A549 (cell line): ENCODE measurements at regions not wholly inside any gene's neighbourhood (a gene's known extent, or its start where the extent isn't known, plus 50 kb on each side); places are given as distances from the start of the nearest gene placed in this dataset.

Experiments
- ATAC-seq, 2 experiments: fragments of 200-7000 bp in 1 of 2; fragments of >200 bp in 1 of 2; cut with Nextera tagmentation in 1 of 2; cut with Tn5 transposase in 1 of 2; 3 replicates each; pipeline versions ENCODE4 v1.8.0 to v1.9.1; 2018 to 2020; ENCODE audit warnings: mild to moderate bottlenecking in 1 of 2, moderate library complexity in 1 of 2
- CTCF ChIA-PET: fragments of 300-600 bp; sonication (Branson Sonifier 250); formaldehyde crosslinking; extraction: SDS; loops from one replicate; lab custom pipeline; 2021; ENCODE audit warnings: antibody characterized with exemption, inconsistent platforms; lab: Yijun Ruan, JAX
- POLR2A ChIA-PET: fragments of 350-600 bp; formaldehyde crosslinking; extraction: SDS; loops from one replicate; lab custom pipeline; 2021; ENCODE audit warnings: antibody characterized with exemption, inconsistent platforms; lab: Yijun Ruan, JAX
- DNase-seq, 2 experiments: peaks; one replicate each; pipeline versions ENCODE4 v3.0.0 to v3.0.0-alpha.2; 2011 to 2016; ENCODE audit warnings: low read depth in 1 of 2, low spot score in 1 of 2
- FAIRE-seq: peaks from 2 replicates; lab custom pipeline; 2011; peaks lifted over from hg19 to GRCh38; lab: Jason Lieb, UNC
- H3K27ac ChIP-seq, 2 experiments: fragments of >200 bp; sonication (Bioruptor Twin); formaldehyde crosslinking; 3 replicates each; pipeline ENCODE4 v1.5.1; 2016 to 2017
- H3K4me1 ChIP-seq: fragments of >200 bp; sonication (Bioruptor Twin); formaldehyde crosslinking; 3 replicates; pipeline ENCODE4 v1.6.1; 2016
- H3K4me2 ChIP-seq: fragments of >200 bp; sonication (Bioruptor Twin); formaldehyde crosslinking; 3 replicates; pipeline ENCODE4 v1.6.1; 2016
- H3K4me3 ChIP-seq: fragments of >200 bp; sonication (Bioruptor Twin); formaldehyde crosslinking; 3 replicates; pipeline ENCODE4 v1.5.1; 2016
- H3K9me3 ChIP-seq: fragments of >200 bp; sonication (Bioruptor Twin); formaldehyde crosslinking; 3 replicates; pipeline ENCODE4 v1.6.1; 2016
- CEBPB ChIP-seq, 2 experiments: fragments of >200 bp in 1 of 2; sonication (Bioruptor Twin) in 1 of 2; formaldehyde crosslinking in 1 of 2; IDR thresholded peaks; 2 replicates each; pipeline ENCODE4 v1.6.1; 2012 to 2016
- CTCF ChIP-seq: fragments of >200 bp; sonication (Bioruptor Twin); formaldehyde crosslinking; IDR thresholded peaks from 3 replicates; pipeline ENCODE4 v1.5.1; 2016
- EHMT2 ChIP-seq: fragments of 200-600 bp; sonication (generic); IDR thresholded peaks from 2 replicates; pipeline ENCODE4 v1.6.1; 2016; ENCODE audit warnings: antibody characterized with exemption, low read depth, mild to moderate bottlenecking, moderate library complexity
- FOSL2 ChIP-seq, 2 experiments: fragments of 450-650 bp in 1 of 2; fragments of >200 bp in 1 of 2; sonication (Bioruptor Twin) in 1 of 2; formaldehyde crosslinking; IDR thresholded peaks; 2 replicates each; pipeline versions ENCODE4 v1.5.0 to v1.6.1; 2016 to 2020; ENCODE audit warnings: mild to moderate bottlenecking in 1 of 2, moderate library complexity in 1 of 2
- FOXS1 ChIP-seq: fragments of 250-450 bp; sonication (Bioruptor Pico); IDR thresholded peaks from 2 replicates; pipeline ENCODE4 v1.5.0; 2020; ENCODE audit warnings: mild to moderate bottlenecking, moderate library complexity
- HDAC2 ChIP-seq: fragments of 200-600 bp; sonication (generic); IDR thresholded peaks from 2 replicates; pipeline ENCODE4 v1.6.1; 2016
- HOXB13 ChIP-seq: fragments of 250-450 bp; sonication (Bioruptor Pico); IDR thresholded peaks from 2 replicates; pipeline ENCODE4 v1.5.0; 2020; ENCODE audit warnings: low read depth, mild to moderate bottlenecking, moderate library complexity
- JUNB ChIP-seq: fragments of >200 bp; sonication (Bioruptor Twin); formaldehyde crosslinking; IDR thresholded peaks from 2 replicates; pipeline ENCODE4 v1.6.1; 2016
- MAX ChIP-seq: IDR thresholded peaks from 2 replicates; pipeline ENCODE4 v1.6.1; 2012
- MYC ChIP-seq: IDR thresholded peaks from 2 replicates; pipeline ENCODE4 v1.6.1; 2012; ENCODE audit warnings: mild to moderate bottlenecking, inconsistent platforms, low read length, improper control_type of control experiment, borderline replicate concordance
- NPAS2 ChIP-seq: fragments of 250-450 bp; sonication (Bioruptor Pico); IDR thresholded peaks from 2 replicates; pipeline ENCODE4 v1.8.0; 2022; ENCODE audit warnings: mild to moderate bottlenecking, moderate library complexity, borderline replicate concordance
- PHF8 ChIP-seq: fragments of 200-600 bp; sonication (generic); IDR thresholded peaks from 2 replicates; pipeline ENCODE4 v1.6.1; 2016; ENCODE audit warnings: low read depth, mild to moderate bottlenecking, antibody characterized with exemption, moderate library complexity, borderline replicate concordance
- POLR2A ChIP-seq: IDR thresholded peaks from 2 replicates; pipeline ENCODE4 v1.6.1; 2012; ENCODE audit warnings: mild to moderate bottlenecking, low read length
- POLR2AphosphoS2 ChIP-seq: conservative IDR thresholded peaks from 2 replicates; pipeline ENCODE4 v1.6.1; 2012; ENCODE audit warnings: low read length, improper control_type of control experiment, inconsistent platforms
- RCOR1 ChIP-seq: fragments of 150-350 bp; IDR thresholded peaks from 2 replicates; pipeline ENCODE4 v1.6.1; 2014; ENCODE audit warnings: antibody characterized with exemption, low read length, low read depth
- RFX5 ChIP-seq: fragments of 450-650 bp; IDR thresholded peaks from 2 replicates; pipeline ENCODE4 v1.7.1; 2014; ENCODE audit warnings: antibody characterized with exemption, mild to moderate bottlenecking, moderate library complexity
- SREBF2 ChIP-seq: fragments of 450-650 bp; IDR thresholded peaks from 2 replicates; pipeline ENCODE4 v1.6.1; 2014; ENCODE audit warnings: mild to moderate bottlenecking, moderate library complexity
- USF2 ChIP-seq: fragments of 450-650 bp; IDR thresholded peaks from 2 replicates; pipeline ENCODE4 v1.6.1; 2014; ENCODE audit warnings: antibody characterized with exemption
- ZFP36 ChIP-seq: fragments of 450-650 bp; IDR thresholded peaks from 2 replicates; pipeline ENCODE4 v1.6.1; 2014; ENCODE audit warnings: borderline replicate concordance; ENCODE audit not compliant: partially characterized antibody
- WGBS: methylation state at CpG from one replicate; pipeline ENCODE4 v1.1.6; 2017; ENCODE audit errors: missing lambda C conversion rate; 5-methylcytosine and 5-hydroxymethylcytosine counted together

- CTCF ChIA-PET = interaction anchor here (0.6 to 2.0 kb wide), 7 partner anchors 10 to 580 kb away, joined by 3 to 8 read pairs (median 3); no protein-coding TSS in a partner anchor
- TF ChIP-seq FOSL2 (IDR thresholded peaks at IDR 0.05) = no peak
- peak; percentile 36; the same call in 1 of the 2 replicates for TF ChIP-seq FOSL2 (CRISPR knock-in tag; IDR thresholded peaks at IDR 0.05)
- TF ChIP-seq CEBPB (IDR thresholded peaks at IDR 0.05) = peak; percentile 20 to 69; a peak in 3 of 4 replicates
- TF ChIP-seq RCOR1 = no peak
- no peak overlapping the region for H3K4me3 ChIP-seq
- H3K4me2 ChIP-seq = no peak overlapping the region
- POLR2A ChIA-PET = no interaction called here
- DNase-seq (no peak), ATAC-seq (peak in 1 of 2 experiments; percentile 43; a peak in 2 of 6 replicates), FAIRE-seq (peak; percentile 18)
- no peaks in the 10 kb centered on the region; the same call in 2 of the 3 replicates for H3K4me1 ChIP-seq
- WGBS = 92% methylated on average over 3 of the region's 3 CpGs
- H3K27ac ChIP-seq = no peak overlapping the region
- peaks cover 8% of the 10 kb centered on the region; the same call in 2 of the 3 replicates for H3K9me3 ChIP-seq
These were observed 138.2 kb downstream of the NUAK1 start for GRCh38 chr12:106000382-106001104.

- no peak for FAIRE-seq
These were observed 137.5 kb downstream of the NUAK1 start for GRCh38 chr12:106001105-106001836.

GRCh38 chr12:106001837-106002218 lies 136.9 kb downstream of the NUAK1 start:
- peak in 1 of 2 experiments; percentile 32; a peak in 1 of 6 replicates for ATAC-seq
- H3K4me1 ChIP-seq = no peaks in the 10 kb centered on the region; the same call in 2 of the 3 replicates
- ChIA-PET CTCF (interaction anchor here (1.0 to 1.4 kb wide), 3 partner anchors 11 to 581 kb away, joined by 3 to 4 read pairs (median 3); no protein-coding TSS in a partner anchor), POLR2A (no interaction called here)
- peaks cover 8% of the 10 kb centered on the region; the same call in 2 of the 3 replicates for H3K9me3 ChIP-seq
- FAIRE-seq = no peak
- 73% methylated on average over 3 of the region's 3 CpGs for WGBS
- DNase-seq = no peak
- H3K4me2 ChIP-seq = no peak overlapping the region
- TF ChIP-seq MYC (no peak), SREBF2 (no peak), CEBPB (IDR thresholded peaks at IDR 0.05) (no peak), RFX5 (no peak), FOXS1 (CRISPR knock-in tag) (no peak), PHF8 (no peak), FOSL2 (IDR thresholded peaks at IDR 0.05) (no peak), FOSL2 (CRISPR knock-in tag; IDR thresholded peaks at IDR 0.05) (no peak), POLR2AphosphoS2 (no peak), HOXB13 (CRISPR knock-in tag) (no peak), USF2 (no peak), ZFP36 (no peak), JUNB (no peak), HDAC2 (no peak)
- H3K4me3 ChIP-seq = no peak overlapping the region
- no peak overlapping the region for H3K27ac ChIP-seq

More at GRCh38 chr12:106001105-106001836, 137.5 kb downstream of the NUAK1 start:
- ChIA-PET POLR2A (no interaction called here), CTCF (interaction anchor here (1.0 to 1.4 kb wide), 5 partner anchors 12 to 581 kb away, joined by 3 to 4 read pairs (median 3); no protein-coding TSS in a partner anchor)
- Histone ChIP-seq H3K27ac (no peak overlapping the region), H3K4me3 (no peak overlapping the region), H3K4me2 (no peak overlapping the region), H3K9me3 (peaks cover 8% of the 10 kb centered on the region; the same call in 2 of the 3 replicates), H3K4me1 (no peaks in the 10 kb centered on the region; the same call in 2 of the 3 replicates)
- WGBS = 39% methylated on average over 2 of the region's 2 CpGs
- ATAC-seq (peak; percentile 59 to 66; a peak in 5 of 6 replicates), DNase-seq (no peak)
- TF ChIP-seq CTCF (no peak), FOXS1 (CRISPR knock-in tag) (no peak), MAX (no peak), ZFP36 (no peak), EHMT2 (no peak), POLR2A (no peak), SREBF2 (no peak), NPAS2 (no peak)
